ENCODE measurements at regions not wholly inside any gene's neighbourhood (a gene's known extent, or its start where the extent isn't known, plus 50 kb on each side); places are given as distances from the start of the nearest gene placed in this dataset.

DNA sequence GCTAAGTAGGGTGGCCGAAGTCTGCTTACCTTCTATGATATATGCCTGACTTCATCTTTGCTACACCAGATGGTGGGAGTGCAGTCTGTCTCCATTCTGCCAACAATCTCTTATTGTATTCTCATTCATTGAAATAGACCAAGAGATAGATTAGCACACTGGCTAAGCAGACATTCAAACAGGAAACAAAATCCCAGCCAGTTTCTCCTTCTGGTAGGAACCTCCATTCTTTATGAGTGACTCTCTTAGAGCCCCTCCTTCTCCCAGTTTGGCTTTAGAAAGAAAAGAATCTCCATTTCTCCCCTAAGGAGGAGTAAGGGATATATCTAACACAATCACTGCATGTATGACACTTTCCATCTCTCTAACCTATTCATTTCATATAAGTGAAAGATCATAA, 118.9 kb upstream of the COL5A2 start:
- Mint-ChIP-seq H3K36me3 (ENCODE audit: low read depth) (no peaks in the 10 kb centered on the region), H3K4me1 (ENCODE audit: low read depth) (peaks cover 44% of the 10 kb centered on the region), H3K27ac (ENCODE audit: unreplicated experiment) (peak overlapping the region; percentile 84), H3K27me3 (ENCODE audit: low read depth) (no peaks in the 10 kb centered on the region), H3K4me3 (ENCODE audit: unreplicated experiment) (no peak overlapping the region), H3K9me3 (ENCODE audit: low read depth) (peaks cover 2% of the 10 kb centered on the region)
- no peak for DNase-seq (ENCODE audit: low spot score)
- TF ChIP-seq CTCF (IDR thresholded peaks at IDR 0.05): no peak

DNA sequence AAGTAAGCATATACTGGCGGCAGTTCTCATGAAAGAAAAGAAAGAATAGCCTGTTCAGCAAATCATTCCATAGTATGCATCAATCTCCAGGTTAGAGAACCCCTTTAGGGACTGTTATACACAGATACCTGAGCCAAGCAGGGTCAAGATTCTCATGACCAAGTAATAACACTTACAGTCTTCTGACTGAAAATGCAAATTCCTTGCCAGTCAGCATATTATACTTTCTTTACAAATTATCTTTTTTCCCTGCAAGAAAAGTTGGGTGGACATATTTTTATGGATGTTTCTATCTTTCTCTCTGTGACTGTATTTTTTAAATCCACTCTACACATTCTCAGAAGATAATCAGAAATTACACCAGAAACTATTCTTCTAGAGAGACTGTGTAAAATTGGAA, 120.4 kb upstream of the COL5A2 start:
- no peak overlapping the region for H3K4me3 Mint-ChIP-seq (ENCODE audit: unreplicated experiment)
- H3K4me1 Mint-ChIP-seq (ENCODE audit: low read depth): peaks cover 40% of the 10 kb centered on the region
- no peak overlapping the region for H3K27ac Mint-ChIP-seq (ENCODE audit: unreplicated experiment)
- H3K9me3 Mint-ChIP-seq (ENCODE audit: low read depth): peaks cover 2% of the 10 kb centered on the region
- H3K27me3 Mint-ChIP-seq (ENCODE audit: low read depth): no peaks in the 10 kb centered on the region
- no peak for DNase-seq (ENCODE audit: low spot score)
- H3K36me3 Mint-ChIP-seq (ENCODE audit: low read depth): no peaks in the 10 kb centered on the region
- TF ChIP-seq CTCF (IDR thresholded peaks at IDR 0.05): no peak

GRCh38 chr2:189300916-189301315, 121.4 kb upstream of the COL5A2 start:
- Mint-ChIP-seq H3K27me3 (ENCODE audit: low read depth) (no peaks in the 10 kb centered on the region), H3K27ac (ENCODE audit: unreplicated experiment) (no peak overlapping the region), H3K36me3 (ENCODE audit: low read depth) (no peaks in the 10 kb centered on the region), H3K4me1 (ENCODE audit: low read depth) (peaks cover 40% of the 10 kb centered on the region), H3K9me3 (ENCODE audit: low read depth) (peaks cover 6% of the 10 kb centered on the region), H3K4me3 (ENCODE audit: unreplicated experiment) (no peak overlapping the region)
- TF ChIP-seq CTCF (IDR thresholded peaks at IDR 0.05): no peak
- DNase-seq (ENCODE audit: low spot score): no peak

- DNase-seq (ENCODE audit: low spot score): no peak
- Mint-ChIP-seq H3K4me1 (ENCODE audit: low read depth) (peaks cover 34% of the 10 kb centered on the region), H3K27me3 (ENCODE audit: low read depth) (no peaks in the 10 kb centered on the region), H3K36me3 (ENCODE audit: low read depth) (no peaks in the 10 kb centered on the region), H3K27ac (ENCODE audit: unreplicated experiment) (no peak overlapping the region), H3K9me3 (ENCODE audit: low read depth) (peaks cover 3% of the 10 kb centered on the region), H3K4me3 (ENCODE audit: unreplicated experiment) (no peak overlapping the region)
- TF ChIP-seq CTCF (IDR thresholded peaks at IDR 0.05): no peak
These were observed 122.8 kb upstream of the COL5A2 start for GRCh38 chr2:189302274-189302948.

GRCh38 chr2:189304360-189304759, 124.8 kb upstream of the COL5A2 start:
- peaks cover 27% of the 10 kb centered on the region for H3K4me1 Mint-ChIP-seq (ENCODE audit: low read depth)
- TF ChIP-seq CTCF (IDR thresholded peaks at IDR 0.05): no peak
- no peak overlapping the region for H3K27ac Mint-ChIP-seq (ENCODE audit: unreplicated experiment)
- H3K4me3 Mint-ChIP-seq (ENCODE audit: unreplicated experiment): no peak overlapping the region
- peaks cover 3% of the 10 kb centered on the region for H3K9me3 Mint-ChIP-seq (ENCODE audit: low read depth)
- H3K36me3 Mint-ChIP-seq (ENCODE audit: low read depth): no peaks in the 10 kb centered on the region
- H3K27me3 Mint-ChIP-seq (ENCODE audit: low read depth): no peaks in the 10 kb centered on the region
- no peak for DNase-seq (ENCODE audit: low spot score)

All from chondrocyte (in vitro differentiated cells).